Germinal center (tissue), 1 donor: ENCODE measurements at regions not wholly inside any gene's neighbourhood (a gene's known extent, or its start where the extent isn't known, plus 50 kb on each side); places are given as distances from the start of the nearest gene placed in this dataset.

Experiments used
- DNase-seq: peaks from one replicate; pipeline ENCODE4 v3.0.0; 2012; ENCODE audit warnings: mixed read lengths, low spot score

DNA sequence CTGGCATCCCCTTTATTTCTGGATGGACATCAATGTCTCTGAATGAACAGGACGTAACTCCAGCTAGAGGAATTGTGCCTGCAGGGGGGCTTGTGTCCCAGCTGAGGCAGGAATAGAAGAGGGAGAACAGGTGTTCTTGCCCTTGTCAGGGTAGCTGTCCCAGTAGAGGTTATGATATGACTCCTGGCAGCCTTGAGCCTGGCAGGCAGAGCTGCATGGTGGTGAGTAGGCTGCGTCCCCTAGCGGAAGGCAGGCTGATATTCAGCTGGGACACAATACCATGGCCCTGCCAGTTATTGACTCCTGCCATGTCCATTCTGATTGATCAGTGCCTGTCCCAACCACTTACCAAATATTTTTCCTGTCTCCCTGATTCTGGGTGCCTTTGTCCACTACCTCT, 197.2 kb downstream of the RAP2A start:
- DNase-seq = no peak

DNA sequence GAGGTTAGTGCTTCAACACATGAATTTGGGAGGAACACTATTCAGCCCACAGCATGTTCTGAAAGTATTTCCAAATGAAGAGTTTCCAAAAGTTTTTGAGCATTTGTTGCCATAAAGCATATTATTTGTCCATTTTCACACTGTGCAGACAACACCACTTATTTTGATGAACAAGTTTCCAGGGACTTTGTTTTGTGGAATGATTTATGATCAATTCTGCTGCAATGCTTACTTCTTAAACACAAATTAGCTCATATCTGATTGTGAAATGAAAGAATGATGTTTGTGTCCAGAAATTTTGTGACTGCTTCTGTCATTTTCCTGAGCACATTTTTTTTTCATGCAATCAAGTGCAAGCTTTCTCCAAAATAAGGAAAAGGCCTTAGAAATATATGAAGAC, 205.3 kb downstream of the RAP2A start:
- no peak for DNase-seq

DNA sequence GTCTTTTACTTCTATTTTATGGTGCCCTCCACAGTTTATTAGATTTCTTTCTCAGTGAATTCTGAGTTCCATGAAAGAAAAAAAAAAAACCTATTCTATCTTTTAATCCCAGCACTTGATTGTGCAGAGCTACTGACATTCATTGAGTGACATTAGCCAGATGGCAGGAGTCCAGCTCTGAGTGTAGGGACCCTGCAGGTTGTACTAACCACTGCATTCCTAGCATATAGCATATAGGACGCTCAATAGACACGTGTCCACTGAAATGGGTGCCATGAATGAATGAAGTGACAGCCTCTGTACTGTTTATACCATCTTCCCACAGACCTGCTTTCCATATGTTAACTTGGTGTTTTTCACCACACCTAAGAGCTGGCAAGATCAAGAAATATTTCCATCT, 206.3 kb downstream of the RAP2A start:
- DNase-seq = no peak

DNA sequence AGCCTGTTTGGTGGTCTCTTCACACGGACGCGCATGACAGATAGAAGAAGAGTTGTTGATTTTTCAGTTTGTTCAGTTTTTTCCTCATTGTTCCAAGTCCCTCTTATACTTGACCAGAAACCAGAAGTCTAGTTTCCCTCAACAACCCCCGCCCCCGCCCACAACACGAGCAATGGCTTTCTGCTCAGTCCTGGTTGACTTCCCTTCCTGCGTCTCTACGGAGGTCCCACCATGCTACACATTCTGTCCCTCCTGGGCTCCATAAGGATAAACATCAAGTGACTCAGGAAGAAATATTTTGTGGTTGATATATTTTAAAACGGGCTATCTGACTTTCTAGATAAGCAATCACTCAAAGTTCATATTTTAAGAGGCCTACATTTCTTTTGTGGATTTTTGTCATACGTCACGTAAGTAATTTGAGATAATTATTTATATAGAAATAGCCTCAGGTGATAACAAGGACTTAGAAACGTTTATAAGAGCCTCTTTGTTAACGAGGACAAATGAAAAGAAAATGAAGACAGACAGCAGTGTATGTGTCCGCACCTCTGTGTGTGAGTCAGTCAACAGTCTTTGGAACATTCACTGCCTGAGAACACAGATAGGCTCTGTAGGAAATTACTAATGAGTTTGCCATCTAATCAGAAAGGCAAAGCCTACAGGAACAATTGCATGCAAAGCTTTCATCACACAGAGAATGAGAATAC, 214.4 kb downstream of the RAP2A start:
- DNase-seq = no peak

DNA sequence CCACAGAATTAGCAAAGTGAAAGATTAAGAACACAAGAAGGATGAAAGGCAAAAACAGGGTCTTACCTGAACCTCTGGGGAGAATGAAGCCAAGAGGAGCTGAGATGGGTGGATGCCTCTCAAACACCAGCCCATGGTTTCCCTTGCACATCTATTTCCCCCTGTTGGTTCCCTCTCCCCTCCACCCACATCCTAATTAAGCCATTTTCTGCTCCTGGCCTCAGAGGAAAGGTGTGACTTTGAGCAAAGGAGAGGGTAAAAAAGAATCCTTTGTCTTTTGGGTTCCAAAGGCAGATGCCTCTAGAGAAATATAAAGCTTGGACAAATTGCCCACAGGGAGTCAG, 214.9 kb downstream of the RAP2A start:
- DNase-seq = no peak

DNA sequence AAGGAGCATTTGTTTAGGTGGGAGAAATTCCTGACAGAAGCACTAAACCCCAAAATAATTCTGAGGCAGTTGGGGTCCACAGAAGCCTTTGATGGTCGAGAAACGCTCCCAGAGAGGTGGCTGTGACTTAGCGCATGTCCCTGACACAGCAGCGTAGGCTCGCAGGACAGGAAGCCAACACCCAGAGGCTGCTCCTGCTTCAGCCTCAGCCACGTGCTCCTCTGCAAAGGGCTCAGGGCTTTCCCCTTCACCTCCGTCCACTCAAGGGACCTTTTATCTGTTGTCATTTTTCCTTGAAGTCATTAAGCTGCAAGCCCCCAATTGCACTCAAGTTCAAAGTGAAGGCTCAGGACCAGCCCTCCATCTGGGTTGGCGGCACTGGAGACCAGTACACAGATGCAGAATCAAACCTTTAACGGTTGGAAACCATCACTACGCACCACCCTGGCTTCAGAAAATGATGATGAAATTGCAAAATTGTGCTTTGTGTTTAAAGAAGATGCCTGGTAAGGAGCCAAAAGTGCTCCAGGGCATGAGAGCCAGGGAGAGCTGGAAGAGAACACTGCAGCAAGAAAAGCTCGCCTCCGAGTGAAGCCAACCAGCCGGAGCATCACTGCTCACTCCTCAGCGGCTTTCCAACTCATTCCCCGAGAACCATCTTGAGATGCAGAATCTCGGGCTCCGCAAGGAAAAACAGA, 219.6 kb downstream of the RAP2A start:
- no peak for DNase-seq

DNA sequence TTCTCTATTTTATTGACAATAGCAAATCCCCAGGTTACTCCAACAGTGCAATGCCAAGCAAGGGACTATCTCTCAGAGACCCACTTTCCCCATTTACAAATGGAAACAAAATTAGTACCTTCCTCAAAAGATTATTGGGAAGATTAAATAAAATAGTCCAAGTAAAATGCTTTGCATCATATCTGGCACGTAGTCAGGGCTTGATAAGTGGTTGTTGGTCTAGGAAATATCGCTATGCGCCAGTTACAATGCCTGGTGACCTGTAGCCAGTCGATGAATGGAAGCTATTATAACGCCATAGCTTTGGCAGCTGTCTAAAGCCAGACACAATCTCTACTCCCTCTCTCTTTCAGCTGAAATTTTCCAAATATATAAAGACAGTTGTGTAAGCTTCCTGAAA, 220.3 kb downstream of the RAP2A start:
- DNase-seq = no peak

DNA sequence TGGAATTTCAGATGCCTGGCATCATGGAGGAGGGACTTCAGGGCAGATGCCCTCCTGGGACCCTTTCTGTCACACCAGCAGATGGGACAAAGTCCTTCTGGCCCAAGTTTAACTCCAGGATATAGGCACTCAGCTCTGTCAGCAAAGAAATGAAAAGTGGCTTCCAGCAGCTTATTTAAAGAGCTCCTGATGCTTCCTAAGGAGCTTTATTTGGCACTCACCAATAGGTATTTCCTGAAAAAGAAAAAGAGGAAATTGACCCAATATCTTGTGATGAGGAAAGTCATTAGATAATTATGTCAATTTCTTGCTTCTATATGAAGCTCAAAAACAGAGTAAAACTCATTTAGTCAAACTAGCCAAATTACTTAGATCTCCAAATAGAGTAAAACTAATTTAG, 224.6 kb downstream of the RAP2A start:
- no peak for DNase-seq

DNA sequence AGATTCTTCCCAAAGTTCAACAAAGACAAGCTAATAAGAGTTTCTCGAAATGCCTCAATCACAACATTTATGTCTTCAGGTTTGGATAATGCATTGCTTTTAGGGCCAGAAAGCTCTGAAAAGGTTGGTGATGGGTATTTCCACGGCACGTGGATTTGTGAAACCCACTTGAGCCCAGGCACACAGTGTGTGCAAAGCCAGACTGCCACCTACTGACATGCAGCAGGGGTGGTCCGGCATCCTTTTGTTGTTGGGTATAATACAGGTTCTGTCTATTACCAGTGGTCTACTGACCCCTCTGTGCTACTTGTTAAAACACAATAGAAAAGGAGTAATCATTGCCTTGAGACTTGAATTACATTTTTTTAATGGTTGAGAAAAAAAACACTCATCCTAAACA, 225.6 kb downstream of the RAP2A start:
- no peak for DNase-seq

DNA sequence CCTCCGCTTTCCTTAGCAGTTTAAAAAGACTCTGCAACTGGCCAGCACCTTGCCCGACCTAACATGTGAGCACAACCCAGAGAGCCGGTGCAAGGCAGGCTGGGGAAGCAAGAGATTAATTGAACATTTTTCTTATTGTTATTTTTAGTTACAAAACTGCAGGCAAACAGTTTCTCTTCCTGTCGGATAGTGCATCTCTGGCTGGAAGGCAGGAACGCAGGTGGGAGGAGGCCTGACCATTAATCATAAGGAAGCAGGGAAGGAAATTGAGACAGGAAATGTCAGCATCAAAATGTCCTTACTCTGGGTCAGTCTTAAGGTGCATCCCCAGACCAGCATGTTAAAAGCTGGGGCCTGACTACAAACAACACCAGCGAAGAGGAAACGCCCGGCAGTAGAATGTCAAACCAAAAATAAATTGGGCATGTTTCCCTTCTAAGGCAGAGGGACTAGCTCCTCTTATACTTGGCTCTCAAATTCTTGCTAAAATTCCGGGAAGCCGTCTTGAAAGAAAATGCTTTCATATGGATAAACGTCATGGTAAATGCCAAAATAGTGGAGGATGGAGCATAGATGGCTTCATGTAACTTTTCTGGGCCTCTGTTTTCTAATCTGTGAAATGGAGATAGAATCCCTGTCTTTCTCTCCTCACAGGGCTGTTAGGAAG, 226.8 kb downstream of the RAP2A start:
- no peak for DNase-seq

DNA sequence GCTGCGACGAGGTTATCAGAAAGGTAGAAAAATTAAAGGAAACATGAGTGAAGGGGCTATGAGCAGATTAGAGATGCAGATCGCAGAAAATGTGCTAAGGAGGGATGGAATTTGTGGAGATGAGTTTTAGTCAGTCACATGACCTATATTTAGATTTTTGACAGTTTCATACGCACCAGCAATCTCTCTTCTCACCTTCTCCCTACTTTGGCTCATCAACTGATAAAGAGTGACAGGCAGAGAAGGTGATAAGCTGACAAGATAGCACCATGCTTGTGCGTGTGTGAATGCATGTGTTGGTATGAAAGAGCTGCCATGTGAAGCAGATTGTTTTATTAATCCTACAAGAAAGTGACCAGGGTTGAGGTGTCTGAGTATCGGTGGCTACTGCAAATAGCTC, 252.6 kb downstream of the RAP2A start:
- no peak for DNase-seq

DNA sequence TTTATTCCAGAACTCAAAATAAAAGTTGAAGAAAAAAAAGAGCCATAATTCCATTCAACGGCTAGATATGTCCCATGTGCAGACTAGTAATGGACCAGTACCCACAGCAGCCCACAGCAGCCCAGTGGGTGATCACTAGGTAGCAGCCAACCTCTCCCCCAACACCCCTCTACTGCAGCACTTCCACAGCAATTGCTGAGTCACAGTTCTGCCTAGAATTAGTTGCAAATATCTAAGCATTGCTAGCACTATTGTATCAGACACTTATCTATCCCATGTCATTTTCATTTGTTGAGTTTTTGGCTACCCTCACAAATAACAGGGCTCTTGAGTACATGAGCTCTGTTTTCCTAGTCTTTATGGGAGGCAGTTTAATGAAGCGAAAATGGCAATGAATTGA, 258.7 kb downstream of the RAP2A start:
- DNase-seq = no peak

DNA sequence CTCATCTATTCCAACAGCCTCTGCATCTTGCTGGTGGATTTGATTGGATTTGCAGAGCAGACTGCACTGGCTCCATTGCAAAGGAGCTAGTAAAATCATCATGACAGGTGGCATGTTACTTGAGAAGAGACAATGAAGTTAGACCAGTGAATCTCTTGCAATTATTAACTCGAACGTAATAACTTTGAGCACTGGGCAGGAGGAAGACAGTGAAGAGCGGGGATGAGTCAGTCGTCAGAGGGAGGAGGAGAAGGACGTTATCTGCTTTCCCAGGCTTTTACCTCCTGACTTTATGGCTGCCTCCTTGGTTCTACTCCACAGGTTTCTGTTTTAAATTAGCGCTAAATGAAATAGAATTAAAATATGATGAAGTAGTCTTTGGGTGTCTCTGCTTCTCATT, 257.8 kb upstream of the IPO5 start:
- no peak for DNase-seq

DNA sequence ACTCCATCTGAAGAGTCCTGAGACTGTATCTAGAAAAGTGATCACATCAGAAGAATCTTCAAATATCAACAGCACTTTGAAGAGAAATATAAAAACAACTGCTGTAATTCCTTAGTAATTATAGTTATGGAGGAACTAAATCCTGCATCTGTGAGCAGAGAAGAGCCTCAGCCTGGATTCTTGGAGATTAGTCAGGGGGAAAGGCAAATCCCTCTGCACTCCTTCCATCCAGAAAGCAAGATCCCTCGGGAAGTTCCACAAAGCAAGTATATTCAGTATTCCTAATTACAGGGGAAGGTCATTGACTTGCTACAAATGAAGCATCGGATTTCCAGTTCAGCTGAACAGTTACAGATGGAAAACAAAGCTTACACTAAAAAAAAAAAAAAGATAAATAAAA, 256.6 kb upstream of the IPO5 start:
- no peak for DNase-seq

DNA sequence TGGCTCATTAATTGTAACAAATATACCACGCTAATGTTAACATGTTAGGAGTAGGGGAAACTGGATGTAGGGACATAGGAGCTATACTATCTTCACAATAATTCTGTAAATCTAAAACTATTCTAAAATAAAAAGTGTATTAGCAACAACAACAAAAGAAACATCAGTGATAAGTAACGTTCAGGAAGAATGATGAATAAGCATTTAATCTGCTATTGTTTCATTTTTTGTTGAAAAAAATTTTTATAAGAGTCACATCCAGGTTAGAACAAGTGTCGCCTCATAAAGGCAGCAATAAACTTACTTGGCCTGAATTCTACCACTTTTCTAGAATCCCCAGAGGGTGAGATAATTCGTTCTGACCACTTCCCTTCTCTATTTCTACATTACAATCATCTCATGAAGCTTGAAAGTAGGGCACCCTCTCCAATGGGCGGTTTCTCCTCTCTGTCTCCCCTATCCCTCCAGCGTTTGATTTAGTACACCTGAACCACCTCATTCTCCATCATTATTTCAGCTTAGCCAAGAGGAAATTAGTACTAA, 253.1 kb upstream of the IPO5 start:
- no peak for DNase-seq

DNA sequence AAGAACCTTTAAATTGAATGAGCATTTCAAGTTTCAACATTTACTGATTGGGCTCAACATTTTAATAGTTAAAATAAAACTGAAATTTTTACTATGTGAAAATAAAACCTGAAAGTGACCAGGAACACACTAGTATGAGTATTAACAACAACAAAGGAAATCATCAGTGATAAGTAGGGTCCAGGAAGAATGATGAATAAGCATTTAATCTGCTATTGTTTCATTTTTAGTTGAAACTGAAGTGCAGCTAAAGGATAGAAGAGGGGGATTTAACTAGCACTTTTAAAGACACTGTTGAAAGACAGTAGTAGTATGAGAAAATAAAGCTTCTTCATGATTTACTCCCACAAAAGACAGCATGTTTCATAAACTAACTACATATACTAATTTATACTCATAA, 250.9 kb upstream of the IPO5 start:
- no peak for DNase-seq

DNA sequence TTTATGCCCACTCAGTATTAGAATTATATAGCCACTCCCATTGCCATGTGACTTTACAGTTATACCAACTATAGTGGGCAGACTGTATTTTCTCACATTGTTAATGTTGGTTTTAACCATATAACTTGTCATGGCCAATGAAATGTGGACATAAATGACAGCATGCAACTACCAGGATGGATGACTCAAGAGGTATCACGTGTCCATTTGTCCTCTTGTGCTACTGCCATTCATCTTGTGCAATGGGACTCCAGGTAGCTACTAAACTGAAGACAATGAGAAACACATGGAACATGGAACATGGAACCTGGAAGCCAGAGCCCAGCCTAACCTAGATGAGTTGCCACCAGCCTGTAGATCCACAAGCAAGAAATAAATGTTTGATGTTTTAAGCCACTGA, 242.7 kb upstream of the IPO5 start:
- no peak for DNase-seq

DNA sequence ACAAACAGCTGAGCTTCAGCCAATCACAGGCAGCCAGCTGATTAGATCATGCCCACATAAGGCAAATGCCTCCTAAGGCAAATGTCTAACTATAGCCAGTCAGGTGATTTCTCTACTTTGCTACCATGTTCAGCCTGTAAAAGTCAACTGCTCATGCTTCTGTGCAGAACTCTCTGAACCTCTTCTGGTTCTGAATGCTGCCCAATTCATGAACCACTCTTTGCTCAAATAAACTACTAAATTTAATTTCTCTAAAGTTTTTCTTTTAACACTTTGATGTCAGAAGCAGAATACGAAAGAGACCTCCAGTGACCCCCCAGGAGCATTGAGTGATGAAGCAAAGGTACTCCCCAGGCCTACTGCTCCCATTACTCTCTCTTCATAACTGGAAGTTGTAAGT, 240.7 kb upstream of the IPO5 start:
- DNase-seq = no peak

DNA sequence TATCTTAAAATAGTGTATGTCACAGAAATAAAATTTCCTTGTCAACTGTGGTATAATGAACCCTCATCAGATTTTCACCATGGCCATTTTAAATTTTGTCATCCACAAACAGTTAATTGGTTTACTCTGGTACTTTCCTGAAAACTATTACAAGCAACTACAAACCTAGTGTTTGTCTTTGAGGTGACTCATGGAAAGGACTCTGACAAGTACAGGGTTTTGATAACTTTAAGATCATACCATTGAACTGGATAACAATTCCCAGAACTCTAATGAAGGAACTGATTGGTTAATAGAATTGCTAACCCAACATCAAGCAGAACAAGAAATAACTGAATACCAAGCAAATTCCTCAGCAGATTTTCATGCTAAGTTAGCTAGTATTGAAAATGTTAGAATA, 237.7 kb upstream of the IPO5 start:
- no peak for DNase-seq

DNA sequence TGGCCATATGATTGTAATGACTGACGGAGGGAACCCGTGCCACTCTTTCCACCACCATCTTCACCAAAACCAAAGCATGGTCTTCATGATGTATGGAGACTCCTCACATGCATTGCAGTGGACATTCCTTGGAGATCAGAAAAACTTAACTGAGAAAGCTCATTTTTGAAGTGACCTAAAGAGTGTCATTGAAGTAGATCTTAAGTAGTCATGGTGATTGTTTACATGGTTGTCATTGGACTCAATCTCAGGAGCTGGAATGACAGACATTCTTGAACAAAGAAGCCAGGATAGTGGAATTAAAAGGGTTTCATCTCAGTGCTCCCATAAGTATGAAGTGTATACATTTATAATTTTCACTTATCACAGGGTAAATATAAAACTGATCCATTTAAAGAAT, 236.7 kb upstream of the IPO5 start:
- no peak for DNase-seq

DNA sequence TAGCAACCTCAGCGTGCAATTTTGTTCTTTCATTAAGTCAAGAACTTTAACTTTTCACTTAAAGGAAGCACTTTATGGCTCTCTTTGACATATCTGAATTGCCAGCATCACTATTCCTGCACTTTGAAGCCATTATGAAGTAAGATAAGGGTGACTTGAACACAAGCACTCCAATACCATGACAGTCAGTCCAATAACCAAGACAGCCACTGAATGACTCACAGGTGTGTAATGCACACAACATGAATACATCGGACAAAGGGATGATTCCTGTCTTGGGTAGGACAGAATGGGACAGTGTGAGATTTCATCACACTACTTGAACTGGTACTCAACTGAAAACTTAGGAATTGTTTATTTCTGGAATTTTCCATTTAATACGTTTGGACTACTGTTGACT, 233.7 kb upstream of the IPO5 start:
- DNase-seq = no peak

DNA sequence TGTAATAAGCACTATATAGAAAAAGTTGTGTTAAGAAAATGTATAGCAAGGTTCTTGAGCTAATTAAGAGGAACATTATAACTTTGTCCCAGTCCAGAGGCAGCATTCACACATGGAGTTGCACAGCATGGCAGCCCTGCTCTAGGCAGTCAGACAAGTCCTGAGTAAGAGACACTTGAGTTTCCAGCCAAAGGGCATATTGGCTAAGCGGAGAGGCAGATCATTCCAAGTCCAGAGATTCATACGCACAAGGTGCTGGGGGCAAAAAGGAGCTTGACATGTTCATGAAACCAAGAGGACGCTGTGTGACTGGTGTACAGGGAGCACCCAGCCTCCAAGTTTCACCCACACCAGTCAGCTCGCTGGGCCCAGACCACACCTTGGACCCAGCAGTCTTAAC, 232.6 kb upstream of the IPO5 start:
- no peak for DNase-seq

DNA sequence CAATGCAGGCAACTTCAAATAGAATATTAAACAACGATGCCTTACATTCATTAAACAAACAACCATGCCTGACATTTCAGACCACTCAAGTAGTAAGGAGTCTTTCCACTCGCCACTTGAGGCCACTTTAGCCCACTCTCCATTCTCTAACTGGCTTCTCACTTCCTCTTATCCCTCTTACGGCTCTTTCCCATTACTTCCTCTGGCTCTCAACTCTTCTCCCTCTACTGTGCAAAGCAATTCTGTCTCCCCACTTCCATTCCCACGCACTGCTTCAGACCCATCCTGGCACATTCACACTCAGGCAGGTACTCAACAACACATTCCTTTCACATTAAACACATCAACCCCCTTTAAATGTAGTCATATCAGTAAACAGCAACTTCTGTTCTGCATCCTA, 229.8 kb upstream of the IPO5 start:
- no peak for DNase-seq

DNA sequence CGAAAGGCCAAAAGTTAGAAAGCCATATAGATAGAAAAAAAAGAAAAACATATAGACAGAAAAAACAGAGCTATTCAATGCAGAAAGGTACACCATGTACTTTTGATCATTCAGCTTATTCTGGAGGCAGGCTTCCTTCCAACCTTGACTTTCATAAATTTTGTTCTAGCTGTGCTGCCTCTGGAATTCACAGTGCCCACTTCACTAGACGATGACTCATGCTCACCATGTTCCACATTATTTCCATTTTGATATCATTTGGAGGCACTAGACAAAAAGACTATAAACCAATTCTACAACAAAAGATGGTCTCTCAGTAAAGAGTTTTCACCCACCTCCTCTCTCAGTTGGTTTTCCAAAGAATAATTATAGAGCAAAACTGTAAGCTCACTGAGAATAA, 229.0 kb upstream of the IPO5 start:
- no peak for DNase-seq
